ENCODE measurements at regions not wholly inside any gene's neighbourhood (a gene's known extent, or its start where the extent isn't known, plus 50 kb on each side); places are given as distances from the start of the nearest gene placed in this dataset.

DNA sequence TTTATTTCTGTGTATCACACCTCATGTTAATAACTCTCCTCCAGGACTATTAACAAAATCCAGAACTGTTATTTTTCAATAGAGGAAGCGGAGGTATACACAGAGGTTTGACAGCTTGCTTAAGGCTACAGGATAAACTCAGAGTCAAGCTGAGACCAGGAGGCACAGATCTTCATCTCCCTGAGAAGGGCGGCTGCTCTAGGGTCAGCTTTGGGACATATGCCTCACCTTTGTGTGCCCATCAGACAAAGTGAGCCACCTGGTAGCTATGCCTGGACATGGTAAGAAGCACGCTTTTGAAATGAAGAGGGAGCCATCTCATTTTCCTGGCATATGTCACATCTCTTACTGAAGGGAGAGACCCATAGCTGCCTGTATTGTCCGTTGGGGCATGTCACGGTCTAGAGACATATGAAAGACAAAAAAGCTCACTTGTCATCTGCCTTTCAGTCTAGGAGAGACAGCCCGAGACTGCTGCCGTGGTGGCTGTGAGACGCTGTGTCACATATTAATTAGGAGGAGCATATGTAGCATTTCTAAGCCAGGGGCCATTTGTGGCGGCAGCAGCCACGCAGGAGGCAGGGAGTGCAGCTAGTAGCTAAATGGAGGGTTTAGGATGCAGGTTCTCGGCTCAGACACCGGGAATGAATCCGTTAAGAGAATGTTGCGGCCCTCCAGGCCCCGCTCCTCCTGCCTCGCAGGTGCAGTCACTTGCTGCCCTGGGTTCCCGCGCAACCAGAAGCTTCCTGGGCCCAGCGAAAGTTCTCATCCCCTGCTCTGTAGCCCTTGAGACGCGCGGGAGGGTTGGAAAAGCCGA, 161.3 kb upstream of the C1orf21 start:
- Histone ChIP-seq H2AK5ac (ENCODE audit: low read depth, low read length) (no peak overlapping the region), H3K4me1 (replicated peaks in 1 of 4; ENCODE audit: control insufficient read depth in 3 of 4, insufficient read depth in 4 of 4, low read length in 3 of 4) (no peaks in the 10 kb centered on the region), H3K79me1 (ENCODE audit: low read depth, low read length) (no peaks in the 10 kb centered on the region), H3K79me2 (ENCODE audit: control insufficient read depth in 1 of 2, insufficient read depth in 2 of 2, low read length in 2 of 2) (no peaks in the 10 kb centered on the region), H2AFZ (ENCODE audit: low read length) (no peak overlapping the region), H2BK120ac (replicated peaks; ENCODE audit: low read depth, low read length) (no peak overlapping the region), H3K9ac (replicated peaks in 1 of 4; ENCODE audit: extremely low read depth in 1 of 4, low read depth in 3 of 4, low read length in 3 of 4) (no peak overlapping the region), H2BK20ac (ENCODE audit: low read length) (no peak overlapping the region), H2BK12ac (ENCODE audit: low read depth, low read length) (no peak overlapping the region), H4K8ac (ENCODE audit: extremely low read depth, insufficient read depth, low read length) (no peak overlapping the region), H3K4me2 (ENCODE audit: insufficient read depth in 1 of 2, low read depth in 2 of 2, low read length in 2 of 2) (no peak overlapping the region), H2BK15ac (ENCODE audit: low read length) (no peak overlapping the region), H4K20me1 (replicated peaks in 1 of 2; ENCODE audit: control insufficient read depth in 1 of 2, insufficient read depth in 2 of 2, low read length in 2 of 2) (no peaks in the 10 kb centered on the region), H3K14ac (ENCODE audit: insufficient read length) (no peak overlapping the region), H4K91ac (replicated peaks; ENCODE audit: insufficient read length, low read length) (no peak overlapping the region), H3K18ac (ENCODE audit: extremely low read depth, low read length) (no peak overlapping the region), H3K27ac (ENCODE audit: low read depth, low read length) (no peak overlapping the region), H3K27me3 (replicated peaks in 1 of 4; ENCODE audit: control insufficient read depth in 3 of 4, extremely low read depth in 1 of 4, insufficient read depth in 3 of 4, low read length in 3 of 4) (peaks cover 1 to 14% (median 9%) of the 10 kb centered on the region in 4 experiments), H3K23me2 (ENCODE audit: low read depth, low read length) (no peaks in the 10 kb centered on the region), H3K23ac (ENCODE audit: insufficient read length) (no peak overlapping the region), H3K4me3 (ENCODE audit: extremely low read depth in 1 of 4, insufficient read depth in 2 of 4, low read depth in 3 of 4, low read length in 4 of 4) (no peak overlapping the region), H4K5ac (ENCODE audit: insufficient read length, low read depth, low read length) (no peak overlapping the region), H2BK5ac (ENCODE audit: low read depth, low read length) (no peak overlapping the region), H3K4ac (replicated peaks; ENCODE audit: insufficient read length, low read depth, low read length) (no peak overlapping the region), H3K56ac (replicated peaks; ENCODE audit: insufficient read length, low read depth, low read length) (no peak overlapping the region), H3K9me3 (ENCODE audit: insufficient read depth in 2 of 2, low read depth in 1 of 2, low read length in 1 of 2) (no peaks in the 10 kb centered on the region), H3K36me3 (ENCODE audit: control insufficient read depth in 2 of 4, insufficient read depth in 4 of 4, low read length in 3 of 4) (no peaks in the 10 kb centered on the region)
- 89% methylated on average over 23 of the region's 23 CpGs; no CpG with 5 or more reads in 1 of the 2 experiments for WGBS, 2 experiments (ENCODE audit: extremely low coverage in 1 of 2, insufficient coverage in 1 of 2, insufficient read length in 1 of 2, insufficient replicate concordance in 2 of 2, low coverage in 1 of 2, low lambda C conversion rate in 2 of 2, missing lambda C conversion rate in 1 of 2)
- no peak for DNase-seq (ENCODE audit: low read depth in 1 of 2, low spot score in 2 of 2)
- ChIA-PET CTCF (ENCODE audit: partially characterized antibody) (interaction anchor here (0.7 to 5.0 kb wide), 15 partner anchors 10 to 467 kb away, joined by 3 to 50 read pairs (median 4); no protein-coding TSS in a partner anchor), POLR2A (ENCODE audit: partially characterized antibody) (interaction anchor here (1.9 kb wide), 1 partner anchor 174 kb away, joined by 4 read pairs; the partner anchor contains the start of gene TSEN15)
- no peak for FAIRE-seq
- TF ChIP-seq TAF7 (optimal IDR thresholded peaks at IDR 0.05; ENCODE audit: borderline replicate concordance, low read depth, low read length): no peak
- no peak for TF ChIP-seq SP4 (IDR thresholded peaks at IDR 0.05; ENCODE audit: low read length)
- no peak for TF ChIP-seq CHD1 (IDR thresholded peaks at IDR 0.05; ENCODE audit: low read depth, low read length)
